NT2/D1 (cell line): ENCODE measurements at regions not wholly inside any gene's neighbourhood (a gene's known extent, or its start where the extent isn't known, plus 50 kb on each side); places are given as distances from the start of the nearest gene placed in this dataset.

Experiments used
- SUZ12 ChIP-seq: IDR thresholded peaks from 2 replicates; pipeline ENCODE4 v1.6.1; 2011; ENCODE audit not compliant: insufficient read length, insufficient read depth; ENCODE audit errors: extremely low read depth
- ZNF274 ChIP-seq: IDR thresholded peaks from 2 replicates; pipeline ENCODE4 v1.6.1; 2011; ENCODE audit warnings: mild to moderate bottlenecking, low read depth, low read length

- no peak for TF ChIP-seq SUZ12
- no peak for TF ChIP-seq ZNF274
Measured at GRCh38 chr13:111943229-111943795, 123.6 kb upstream of the SOX1 start.
